Lower lobe of right lung (tissue), 2 donors: ENCODE measurements at regions not wholly inside any gene's neighbourhood (a gene's known extent, or its start where the extent isn't known, plus 50 kb on each side); places are given as distances from the start of the nearest gene placed in this dataset.

Experiments
- ATAC-seq, 2 donors: fragments of 200-7000 bp; cut with Tn5 transposase; one replicate each; pipeline ENCODE4 v1.9.1; 2020 to 2022; ENCODE audit warnings: mild to moderate bottlenecking in 2 of 2, moderate library complexity in 2 of 2
- DNase-seq: peaks from one replicate; pipeline ENCODE4 v3.0.0-alpha.2; 2020
- H3K27ac ChIP-seq: fragments of 200-600 bp; one replicate; pipeline ENCODE4 v1.8.0; 2022
- H3K27me3 ChIP-seq: fragments of 200-600 bp; one replicate; pipeline ENCODE4 v1.8.0; 2022; ENCODE audit warnings: low read depth
- H3K36me3 ChIP-seq: fragments of 200-600 bp; one replicate; pipeline ENCODE4 v1.8.0; 2022; ENCODE audit warnings: mild to moderate bottlenecking
- H3K4me1 ChIP-seq: fragments of 200-600 bp; one replicate; pipeline ENCODE4 v1.8.0; 2022
- H3K4me3 ChIP-seq: fragments of 200-600 bp; one replicate; pipeline ENCODE4 v1.8.0; 2022; ENCODE audit warnings: mild to moderate bottlenecking
- H3K9me3 ChIP-seq: fragments of 200-600 bp; one replicate; pipeline ENCODE4 v1.8.0; 2022
- intact Hi-C: fragments of 100-400 bp; cut with DNase I; formaldehyde crosslinking; loops from one replicate; pipeline ENCODE4 v1.11.0; 2022
- TF ChIP-seq, protein P1 (sequence below): fragments of 200-600 bp; IDR thresholded peaks from one replicate; pipeline ENCODE4 v1.8.0; 2022; ENCODE audit warnings: antibody characterized with exemption, mild to moderate bottlenecking
- donor health status: DM: no; HTN: yes; CAD: no; lungs with severe emphysema.

DNA sequence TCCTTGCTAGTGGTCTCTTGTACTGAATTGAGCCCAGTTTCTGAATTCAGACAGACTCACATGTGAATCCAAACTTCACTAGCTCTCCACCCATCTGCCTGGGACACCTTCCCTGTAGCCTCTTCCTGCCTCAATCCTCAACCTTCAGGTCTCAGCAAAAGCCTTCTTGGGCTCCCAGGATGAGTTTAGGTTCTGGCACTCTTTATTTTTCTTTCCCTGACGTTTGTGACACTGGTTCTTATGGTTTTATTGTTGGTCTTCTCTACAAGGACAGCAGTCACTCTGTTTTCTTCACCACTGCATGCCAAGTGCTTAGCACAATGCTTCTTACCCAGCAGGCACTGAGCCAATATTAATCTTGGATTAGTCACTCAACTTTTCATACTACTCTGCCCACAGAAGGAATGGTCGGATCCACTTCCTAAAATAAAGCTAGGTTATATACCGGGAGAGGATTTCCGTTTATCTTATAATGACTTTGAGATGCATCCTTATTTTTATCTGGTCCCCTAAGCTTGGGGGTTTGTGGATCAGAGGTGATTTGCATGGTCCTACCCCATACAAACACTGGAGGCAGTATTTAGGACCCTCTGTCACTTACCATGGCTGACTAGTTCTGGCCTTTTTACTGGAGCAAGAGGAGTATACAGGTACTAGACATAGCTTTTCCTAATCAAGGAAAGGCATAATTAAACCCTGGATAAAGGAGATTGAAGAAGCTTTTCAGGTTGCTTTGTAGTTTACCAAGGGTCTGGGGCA is 186.3 kb downstream of the MYCN start:
- ATAC-seq (no peak), DNase-seq (no peak)
- intact Hi-C loops = no loop called here
- H3K27me3 ChIP-seq = no peaks in the 10 kb centered on the region
- H3K27ac ChIP-seq = no peak overlapping the region
- TF ChIP-seq, protein P1, sequence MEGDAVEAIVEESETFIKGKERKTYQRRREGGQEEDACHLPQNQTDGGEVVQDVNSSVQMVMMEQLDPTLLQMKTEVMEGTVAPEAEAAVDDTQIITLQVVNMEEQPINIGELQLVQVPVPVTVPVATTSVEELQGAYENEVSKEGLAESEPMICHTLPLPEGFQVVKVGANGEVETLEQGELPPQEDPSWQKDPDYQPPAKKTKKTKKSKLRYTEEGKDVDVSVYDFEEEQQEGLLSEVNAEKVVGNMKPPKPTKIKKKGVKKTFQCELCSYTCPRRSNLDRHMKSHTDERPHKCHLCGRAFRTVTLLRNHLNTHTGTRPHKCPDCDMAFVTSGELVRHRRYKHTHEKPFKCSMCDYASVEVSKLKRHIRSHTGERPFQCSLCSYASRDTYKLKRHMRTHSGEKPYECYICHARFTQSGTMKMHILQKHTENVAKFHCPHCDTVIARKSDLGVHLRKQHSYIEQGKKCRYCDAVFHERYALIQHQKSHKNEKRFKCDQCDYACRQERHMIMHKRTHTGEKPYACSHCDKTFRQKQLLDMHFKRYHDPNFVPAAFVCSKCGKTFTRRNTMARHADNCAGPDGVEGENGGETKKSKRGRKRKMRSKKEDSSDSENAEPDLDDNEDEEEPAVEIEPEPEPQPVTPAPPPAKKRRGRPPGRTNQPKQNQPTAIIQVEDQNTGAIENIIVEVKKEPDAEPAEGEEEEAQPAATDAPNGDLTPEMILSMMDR = no peak
- H3K4me3 ChIP-seq = no peak overlapping the region
- H3K36me3 ChIP-seq = no peaks in the 10 kb centered on the region
- H3K9me3 ChIP-seq = no peaks in the 10 kb centered on the region
- no peaks in the 10 kb centered on the region for H3K4me1 ChIP-seq

DNA sequence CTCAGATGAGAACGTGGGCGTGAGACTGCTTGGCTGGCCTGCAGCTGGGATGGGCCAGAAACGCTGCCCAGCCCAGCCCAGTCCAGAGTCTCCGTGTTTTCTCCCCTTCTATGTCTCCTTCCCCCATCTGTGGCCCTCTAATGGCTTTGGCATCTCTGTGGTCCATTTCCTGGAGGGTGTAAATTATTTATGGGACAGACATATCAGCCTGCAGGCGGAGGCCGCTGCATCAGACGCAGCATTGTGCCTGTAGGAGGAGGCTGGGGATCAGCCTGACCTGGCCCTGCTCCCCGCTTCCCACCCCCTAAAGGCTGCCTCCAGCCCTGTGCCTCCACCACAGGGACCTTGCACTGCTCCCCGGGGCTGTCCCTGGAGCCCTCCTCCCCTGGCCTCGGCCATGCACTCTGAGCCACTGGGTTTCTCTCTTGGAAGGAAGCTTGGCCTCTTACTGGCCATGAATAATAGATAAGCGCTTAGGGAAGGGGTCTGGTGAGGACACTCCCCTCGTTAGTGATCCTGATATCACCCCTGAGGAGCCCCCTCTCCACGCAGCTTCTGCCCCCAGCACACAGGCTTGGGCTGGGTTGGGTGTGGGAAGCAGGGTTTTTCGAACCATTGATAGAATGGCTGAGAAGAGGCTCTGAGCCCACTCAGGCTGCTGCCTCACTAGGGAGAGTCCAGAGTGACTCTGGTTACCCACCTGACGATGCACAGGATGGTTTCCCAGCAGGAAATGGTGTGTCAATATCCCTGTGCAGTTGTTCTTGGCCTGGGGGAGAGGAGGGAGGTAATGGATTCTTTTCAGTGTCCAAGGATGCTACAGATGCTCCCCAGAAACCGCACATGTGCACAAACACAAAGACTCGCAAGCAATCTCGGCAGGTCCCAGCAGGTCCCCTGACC is 185.5 kb downstream of the MYCN start:
- no peaks in the 10 kb centered on the region for H3K36me3 ChIP-seq
- TF ChIP-seq, protein P1 = no peak
- no peak overlapping the region for H3K4me3 ChIP-seq
- DNase-seq (no peak), ATAC-seq (peak in 1 of 2 donors; percentile 26)
- H3K4me1 ChIP-seq = no peaks in the 10 kb centered on the region
- intact Hi-C loops = no loop called here
- H3K27me3 ChIP-seq = no peaks in the 10 kb centered on the region
- H3K9me3 ChIP-seq = no peaks in the 10 kb centered on the region
- H3K27ac ChIP-seq = no peak overlapping the region

DNA sequence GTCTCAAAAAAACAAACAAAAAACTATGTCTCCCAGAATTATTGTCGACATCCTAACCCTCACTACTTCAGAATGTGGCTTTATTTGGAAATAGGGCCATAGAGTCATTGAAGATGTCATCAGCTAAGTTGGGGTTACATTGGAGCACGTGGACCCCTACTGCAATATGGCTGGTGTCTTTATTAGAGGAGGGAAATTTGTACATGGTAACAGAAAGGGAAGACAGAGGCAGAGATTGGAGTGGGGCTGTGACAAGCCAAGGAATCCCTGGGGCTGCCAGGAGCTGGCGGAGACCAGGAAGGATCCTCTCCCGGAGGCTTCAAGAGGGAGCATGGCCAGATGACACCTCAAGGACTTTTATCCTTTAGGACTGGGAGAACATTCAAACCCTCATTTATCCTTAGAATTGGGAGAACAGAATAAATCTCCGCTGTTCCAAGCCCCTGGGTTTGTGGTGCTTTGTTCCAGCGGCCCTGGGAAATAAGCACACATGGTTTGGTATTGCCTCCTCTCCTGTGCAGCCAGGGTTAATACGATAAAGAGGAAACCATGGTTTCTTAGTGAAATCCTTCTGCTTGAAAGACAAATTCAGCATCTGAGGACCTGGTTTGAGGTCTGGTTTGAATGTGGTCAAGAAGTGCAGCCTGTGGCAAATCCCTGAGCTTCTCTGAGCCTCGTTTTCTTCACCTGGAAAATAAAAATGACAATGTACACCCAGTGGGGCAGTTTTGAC is 184.7 kb downstream of the MYCN start:
- ATAC-seq (no peak), DNase-seq (no peak)
- TF ChIP-seq, protein P1 = no peak
- Histone ChIP-seq H3K4me1 (no peaks in the 10 kb centered on the region), H3K9me3 (no peaks in the 10 kb centered on the region), H3K36me3 (no peaks in the 10 kb centered on the region), H3K27me3 (no peaks in the 10 kb centered on the region), H3K4me3 (no peak overlapping the region), H3K27ac (no peak overlapping the region)
- intact Hi-C loops = no loop called here

DNA sequence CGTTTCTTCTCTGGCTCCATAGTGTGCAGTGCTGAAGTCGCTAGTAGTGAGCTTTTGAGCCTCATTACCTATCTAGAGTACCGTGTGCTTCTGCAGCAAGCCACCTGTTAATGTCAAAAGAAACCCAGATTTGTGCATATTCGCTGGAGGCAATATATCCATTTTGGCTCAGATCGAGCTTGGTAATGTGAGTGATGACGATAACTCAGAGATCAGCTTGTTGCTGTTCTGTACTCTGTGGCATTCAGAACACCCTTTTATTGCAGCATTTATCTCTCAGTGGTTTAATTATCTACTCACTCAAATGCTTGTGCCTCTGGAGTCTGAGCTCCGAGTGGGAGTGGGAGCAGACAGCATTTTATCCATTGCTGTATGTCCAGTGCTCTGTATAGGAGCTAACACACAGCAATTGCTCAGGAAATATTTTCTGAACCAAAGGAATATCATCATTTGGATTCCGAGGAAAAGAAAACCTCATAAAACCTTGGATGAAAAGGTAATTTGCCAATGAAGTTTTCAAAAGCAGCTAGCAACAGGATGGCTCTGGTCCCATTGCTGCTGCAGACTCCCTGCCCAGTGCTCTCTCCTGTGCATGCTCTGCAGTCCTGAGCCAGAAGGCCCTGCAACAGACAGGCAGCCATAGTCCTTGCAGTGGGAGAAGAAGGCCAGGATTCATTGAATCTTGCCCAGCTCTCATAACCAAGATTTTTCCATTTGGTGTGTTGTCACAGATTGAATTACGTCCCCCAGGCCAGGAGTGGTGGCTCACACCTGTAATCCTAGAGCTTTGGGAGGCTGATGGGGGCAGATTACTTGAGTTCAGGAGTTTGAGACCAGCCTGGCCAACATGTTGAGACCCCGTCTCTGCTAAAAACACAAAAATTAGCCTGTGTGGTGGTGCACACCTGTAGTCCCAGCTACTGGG is 183.8 kb downstream of the MYCN start:
- intact Hi-C loops = no loop called here
- ATAC-seq (no peak), DNase-seq (no peak)
- Histone ChIP-seq H3K27me3 (no peaks in the 10 kb centered on the region), H3K4me3 (no peak overlapping the region), H3K27ac (no peak overlapping the region), H3K36me3 (no peaks in the 10 kb centered on the region), H3K9me3 (no peaks in the 10 kb centered on the region), H3K4me1 (no peaks in the 10 kb centered on the region)
- TF ChIP-seq, protein P1 = no peak
